H9 (cell line): ENCODE measurements at regions not wholly inside any gene's neighbourhood (a gene's known extent, or its start where the extent isn't known, plus 50 kb on each side); places are given as distances from the start of the nearest gene placed in this dataset.

ENCODE experiments used
- DNase-seq: peaks from one replicate; pipeline ENCODE4 v3.0.0-alpha.2; 2017
- H2AFZ ChIP-seq: one replicate; pipeline ENCODE4 v1.6.1; 2013; ENCODE audit warnings: mild to moderate bottlenecking, low read length, control low read depth, moderate library complexity
- H2AK5ac ChIP-seq: 2 replicates; pipeline ENCODE4 v1.6.1; 2013; ENCODE audit warnings: low read length, control low read depth, mixed read lengths; ENCODE audit not compliant: insufficient read length
- H2BK120ac ChIP-seq: one replicate; pipeline ENCODE4 v1.6.1; 2013; ENCODE audit warnings: low read depth, mild to moderate bottlenecking, low read length, control low read depth, inconsistent platforms; ENCODE audit not compliant: poor library complexity, severe bottlenecking
- H2BK12ac ChIP-seq: 2 replicates; pipeline ENCODE4 v1.6.1; 2013; ENCODE audit warnings: low read length, control low read depth, mixed read lengths, low read depth; ENCODE audit not compliant: insufficient read length
- H2BK15ac ChIP-seq: 2 replicates; pipeline ENCODE4 v1.6.1; 2013; ENCODE audit warnings: low read depth, low read length, control low read depth
- H2BK20ac ChIP-seq: one replicate; pipeline ENCODE4 v1.6.1; 2013; ENCODE audit warnings: low read depth, mild to moderate bottlenecking, low read length, control low read depth, inconsistent platforms; ENCODE audit not compliant: poor library complexity, severe bottlenecking
- H2BK5ac ChIP-seq: 2 replicates; pipeline ENCODE4 v1.6.1; 2013; ENCODE audit warnings: low read length, control low read depth, mixed read lengths; ENCODE audit not compliant: insufficient read length
- H3K14ac ChIP-seq: 2 replicates; pipeline ENCODE4 v1.6.1; 2013; ENCODE audit warnings: low read length, control low read depth; ENCODE audit not compliant: insufficient read depth
- H3K18ac ChIP-seq: 2 replicates; pipeline ENCODE4 v1.6.1; 2013; ENCODE audit warnings: low read depth, mild to moderate bottlenecking, mixed read lengths, low read length, control low read depth; ENCODE audit not compliant: insufficient read length
- H3K23ac ChIP-seq: 2 replicates; pipeline ENCODE4 v1.6.1; 2013; ENCODE audit warnings: low read length, control low read depth, mixed read lengths, low read depth; ENCODE audit not compliant: insufficient read length
- H3K23me2 ChIP-seq: 2 replicates; pipeline ENCODE4 v1.6.1; 2013; ENCODE audit warnings: low read depth, mild to moderate bottlenecking, mixed read lengths, low read length, control low read depth; ENCODE audit not compliant: insufficient read length, poor library complexity, severe bottlenecking
- H3K27ac ChIP-seq: 2 replicates; pipeline ENCODE4 v1.5.1; 2013; ENCODE audit warnings: low read length, control low read depth, mixed read lengths, low read depth; ENCODE audit not compliant: insufficient read length
- H3K27me3 ChIP-seq: 2 replicates; pipeline ENCODE4 v1.6.1; 2013; ENCODE audit warnings: low read length, control low read depth, inconsistent platforms; ENCODE audit not compliant: insufficient read depth
- H3K4ac ChIP-seq: 2 replicates; pipeline ENCODE4 v1.6.1; 2013; ENCODE audit warnings: low read depth, mild to moderate bottlenecking, control low read depth, inconsistent platforms, low read length, moderate library complexity
- H3K4me1 ChIP-seq: 2 replicates; pipeline ENCODE4 v1.6.1; 2013; ENCODE audit warnings: low read length, control low read depth, inconsistent platforms; ENCODE audit not compliant: insufficient read depth
- H3K4me2 ChIP-seq: 2 replicates; pipeline ENCODE4 v1.6.1; 2013; ENCODE audit warnings: low read length, control low read depth, mixed read lengths; ENCODE audit not compliant: insufficient read length, insufficient read depth
- H3K56ac ChIP-seq: 2 replicates; pipeline ENCODE4 v1.6.1; 2013; ENCODE audit warnings: low read depth, mild to moderate bottlenecking, mixed read lengths, low read length, control low read depth; ENCODE audit not compliant: insufficient read length
- H3K79me1 ChIP-seq: 2 replicates; pipeline ENCODE4 v1.6.1; 2013; ENCODE audit warnings: low read depth, mild to moderate bottlenecking, moderate library complexity, low read length, control low read depth, inconsistent platforms; ENCODE audit not compliant: insufficient read depth, poor library complexity, severe bottlenecking
- H3K79me2 ChIP-seq: 2 replicates; pipeline ENCODE4 v1.6.1; 2013; ENCODE audit warnings: low read length, control low read depth, inconsistent platforms; ENCODE audit not compliant: insufficient read depth
- H3K9ac ChIP-seq: 2 replicates; pipeline ENCODE4 v1.6.1; 2013; ENCODE audit warnings: low read length, control low read depth, mixed read lengths; ENCODE audit not compliant: insufficient read length; ENCODE audit errors: extremely low read depth
- H3K9me3 ChIP-seq: one replicate; pipeline ENCODE4 v1.6.1; 2013; ENCODE audit warnings: low read depth, low read length, inconsistent platforms; ENCODE audit not compliant: control insufficient read depth
- H3T11ph ChIP-seq: one replicate; pipeline ENCODE4 v1.6.1; 2013; ENCODE audit warnings: mild to moderate bottlenecking, low read length, control low read depth, inconsistent platforms
- H4K20me1 ChIP-seq: one replicate; pipeline ENCODE4 v1.6.1; 2013; ENCODE audit not compliant: control insufficient read depth, insufficient read length, insufficient read depth
- H4K5ac ChIP-seq: 2 replicates; pipeline ENCODE4 v1.6.1; 2013; ENCODE audit warnings: low read depth, mild to moderate bottlenecking, mixed read lengths, low read length, control low read depth; ENCODE audit not compliant: insufficient read length
- H4K8ac ChIP-seq: replicated peaks from 2 replicates; pipeline ENCODE4 v1.6.1; 2013; ENCODE audit warnings: low read length, control low read depth, mixed read lengths, low read depth; ENCODE audit not compliant: insufficient read length
- H4K91ac ChIP-seq: 2 replicates; pipeline ENCODE4 v1.6.1; 2013; ENCODE audit warnings: low read depth, mild to moderate bottlenecking, moderate library complexity, mixed read lengths, low read length, control low read depth; ENCODE audit not compliant: insufficient read length
- H3K27ac Mint-ChIP-seq, 3 experiments: 2 replicates in 2 of 3; 3 replicates in 1 of 3; pipeline ENCODE4 v1.8.0; 2020 to 2021; ENCODE audit warnings: mixed read lengths in 3 of 3, mild to moderate bottlenecking in 1 of 3, moderate library complexity in 1 of 3
- H3K27me3 Mint-ChIP-seq: 2 replicates; pipeline ENCODE4 v1.8.0; 2021; ENCODE audit warnings: low read depth, mild to moderate bottlenecking, moderate library complexity, mixed read lengths
- H3K36me3 Mint-ChIP-seq, 3 experiments: 2 replicates in 2 of 3; 3 replicates in 1 of 3; pipeline ENCODE4 v1.8.0; 2020 to 2021; ENCODE audit warnings: low read depth in 3 of 3, mixed read lengths in 3 of 3; ENCODE audit not compliant: insufficient read depth in 1 of 3
- H3K4me1 Mint-ChIP-seq, 2 experiments: 2 replicates each; pipeline ENCODE4 v1.8.0; 2020; ENCODE audit warnings: mixed read lengths in 2 of 2
- H3K4me3 Mint-ChIP-seq, 2 experiments: 2 replicates in 1 of 2; 3 replicates in 1 of 2; pipeline ENCODE4 v1.8.0; 2020 to 2021; ENCODE audit warnings: mild to moderate bottlenecking in 2 of 2, mixed read lengths in 2 of 2, moderate library complexity in 1 of 2
- H3K9me3 Mint-ChIP-seq, 2 experiments: 2 replicates in 1 of 2; 3 replicates in 1 of 2; pipeline ENCODE4 v1.8.0; 2020; ENCODE audit warnings: mild to moderate bottlenecking in 2 of 2, mixed read lengths in 2 of 2, moderate library complexity in 1 of 2
- CTCF ChIP-seq: fragments of 200-600 bp; sonication (generic); conservative IDR thresholded peaks from 3 replicates; pipeline ENCODE4 v1.8.0; 2021; ENCODE audit warnings: antibody characterized with exemption, mild to moderate bottlenecking
- WGBS: extraction: QIAGEN DNeasy Blood & Tissue Kit; methylation state at CpG from one replicate; pipeline ENCODE4 v1.1.7; 2013; ENCODE audit warnings: missing lambda C conversion rate, low lambda C conversion rate, mixed read lengths; ENCODE audit not compliant: insufficient read length; ENCODE audit errors: extremely low coverage; 5-methylcytosine and 5-hydroxymethylcytosine counted together

GRCh38 chr13:91042870-91043269 is 304.6 kb upstream of the MIR17HG start:
- H3K4me2 ChIP-seq: no peak overlapping the region
- no peak overlapping the region for H3K4ac ChIP-seq
- DNase-seq: no peak
- H3K4me3 Mint-ChIP-seq: no peak overlapping the region
- H3K9me3 Mint-ChIP-seq: no peaks in the 10 kb centered on the region
- H2BK120ac ChIP-seq: no peak overlapping the region
- no CpG with 5 or more reads among the region's 1 CpG for WGBS
- no peak overlapping the region for H2AFZ ChIP-seq
- H3K27ac ChIP-seq: no peak overlapping the region
- no peak overlapping the region for H2BK20ac ChIP-seq
- no peak overlapping the region for H3K18ac ChIP-seq
- H3K56ac ChIP-seq: no peak overlapping the region
- no peaks in the 10 kb centered on the region for H3K27me3 ChIP-seq
- H3K23me2 ChIP-seq: no peaks in the 10 kb centered on the region
- TF ChIP-seq CTCF: no peak
- no peak overlapping the region for H2BK15ac ChIP-seq
- no peaks in the 10 kb centered on the region for H3K79me2 ChIP-seq
- no peaks in the 10 kb centered on the region; the same call in 1 of the 2 replicates for H3K4me1 ChIP-seq
- H3K27me3 Mint-ChIP-seq: peaks cover 1% of the 10 kb centered on the region; the same call in 1 of the 2 replicates
- H3T11ph ChIP-seq: no peak overlapping the region
- H3K4me1 Mint-ChIP-seq: peaks cover 0 to 7% of the 10 kb centered on the region in 2 experiments; a peak in 1 of 4 replicates
- no peak overlapping the region for H4K5ac ChIP-seq
- H4K91ac ChIP-seq: no peak overlapping the region
- H3K9me3 ChIP-seq: no peaks in the 10 kb centered on the region
- H3K79me1 ChIP-seq: no peaks in the 10 kb centered on the region
- no peaks in the 10 kb centered on the region for H4K20me1 ChIP-seq
- H3K27ac Mint-ChIP-seq: no peak overlapping the region
- H4K8ac ChIP-seq: no peak overlapping the region
- no peak overlapping the region for H3K9ac ChIP-seq
- H2AK5ac ChIP-seq: no peak overlapping the region
- no peak overlapping the region for H3K23ac ChIP-seq
- H2BK5ac ChIP-seq: no peak overlapping the region
- no peak overlapping the region for H2BK12ac ChIP-seq
- H3K36me3 Mint-ChIP-seq: no peaks in the 10 kb centered on the region
- no peak overlapping the region for H3K14ac ChIP-seq
